ENCODE measurements at regions not wholly inside any gene's neighbourhood (a gene's known extent, or its start where the extent isn't known, plus 50 kb on each side); places are given as distances from the start of the nearest gene placed in this dataset.
A peak's percentile ranks its signal among the peaks of the same experiment; 100 is the strongest.

DNA sequence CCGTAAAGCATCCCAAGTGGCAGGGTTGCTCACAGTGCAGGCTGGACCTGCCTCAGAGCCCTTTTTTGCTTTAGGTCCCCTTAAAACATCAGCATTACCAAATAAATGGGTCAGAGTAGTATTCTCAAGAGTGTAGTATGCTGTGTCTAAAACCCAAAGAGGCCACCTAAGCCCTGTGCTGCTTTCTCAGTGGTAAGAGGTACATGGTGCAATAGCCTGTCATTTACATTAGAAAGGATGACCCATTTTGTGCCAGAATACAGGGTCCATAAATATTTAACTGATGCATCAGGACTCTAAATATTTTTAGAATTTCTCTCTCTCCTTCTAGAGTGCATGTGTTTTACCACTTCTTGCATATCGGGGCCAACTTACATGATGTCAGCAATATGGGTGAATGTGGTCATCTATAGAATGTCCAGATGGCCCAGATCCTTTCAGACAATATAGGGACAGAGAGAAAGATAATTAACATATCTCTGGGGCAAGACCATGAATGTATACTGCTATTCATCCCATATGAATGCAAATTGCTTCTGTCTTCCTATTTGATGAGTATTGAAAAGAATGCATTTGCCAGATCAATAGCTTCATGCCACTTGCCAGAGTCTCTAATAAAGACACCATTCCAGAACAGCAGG, 329.2 kb downstream of the PMP22 start:
- H3K27ac ChIP-seq: no peak overlapping the region
- in situ Hi-C loops (cut with MboI; ENCODE audit: low sequenced_read_pairs in 4 of 4) (loop anchor here in 2 of 4 donors (25.0 kb wide), 2 partner anchors 1349 to 1599 kb away; no protein-coding TSS in a partner anchor), intact Hi-C loops (cut with DNase I; ENCODE audit: low total_unique reads) (no loop called here)
- H3K4me3 ChIP-seq: no peak overlapping the region
- no peaks in the 10 kb centered on the region for H3K27me3 ChIP-seq
- ATAC-seq (no peak), DNase-seq (no peak)
- no peak for TF ChIP-seq POLR2A (IDR thresholded peaks at IDR 0.05)
- TF ChIP-seq, protein P1, sequence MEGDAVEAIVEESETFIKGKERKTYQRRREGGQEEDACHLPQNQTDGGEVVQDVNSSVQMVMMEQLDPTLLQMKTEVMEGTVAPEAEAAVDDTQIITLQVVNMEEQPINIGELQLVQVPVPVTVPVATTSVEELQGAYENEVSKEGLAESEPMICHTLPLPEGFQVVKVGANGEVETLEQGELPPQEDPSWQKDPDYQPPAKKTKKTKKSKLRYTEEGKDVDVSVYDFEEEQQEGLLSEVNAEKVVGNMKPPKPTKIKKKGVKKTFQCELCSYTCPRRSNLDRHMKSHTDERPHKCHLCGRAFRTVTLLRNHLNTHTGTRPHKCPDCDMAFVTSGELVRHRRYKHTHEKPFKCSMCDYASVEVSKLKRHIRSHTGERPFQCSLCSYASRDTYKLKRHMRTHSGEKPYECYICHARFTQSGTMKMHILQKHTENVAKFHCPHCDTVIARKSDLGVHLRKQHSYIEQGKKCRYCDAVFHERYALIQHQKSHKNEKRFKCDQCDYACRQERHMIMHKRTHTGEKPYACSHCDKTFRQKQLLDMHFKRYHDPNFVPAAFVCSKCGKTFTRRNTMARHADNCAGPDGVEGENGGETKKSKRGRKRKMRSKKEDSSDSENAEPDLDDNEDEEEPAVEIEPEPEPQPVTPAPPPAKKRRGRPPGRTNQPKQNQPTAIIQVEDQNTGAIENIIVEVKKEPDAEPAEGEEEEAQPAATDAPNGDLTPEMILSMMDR (IDR thresholded peaks at IDR 0.05 in 4 of 5, conservative IDR thresholded peaks at IDR 0.05 in 1 of 5): no peak
- no peaks in the 10 kb centered on the region for H3K9me3 ChIP-seq
- no peaks in the 10 kb centered on the region for H3K4me1 ChIP-seq
- H3K36me3 ChIP-seq: no peaks in the 10 kb centered on the region

DNA sequence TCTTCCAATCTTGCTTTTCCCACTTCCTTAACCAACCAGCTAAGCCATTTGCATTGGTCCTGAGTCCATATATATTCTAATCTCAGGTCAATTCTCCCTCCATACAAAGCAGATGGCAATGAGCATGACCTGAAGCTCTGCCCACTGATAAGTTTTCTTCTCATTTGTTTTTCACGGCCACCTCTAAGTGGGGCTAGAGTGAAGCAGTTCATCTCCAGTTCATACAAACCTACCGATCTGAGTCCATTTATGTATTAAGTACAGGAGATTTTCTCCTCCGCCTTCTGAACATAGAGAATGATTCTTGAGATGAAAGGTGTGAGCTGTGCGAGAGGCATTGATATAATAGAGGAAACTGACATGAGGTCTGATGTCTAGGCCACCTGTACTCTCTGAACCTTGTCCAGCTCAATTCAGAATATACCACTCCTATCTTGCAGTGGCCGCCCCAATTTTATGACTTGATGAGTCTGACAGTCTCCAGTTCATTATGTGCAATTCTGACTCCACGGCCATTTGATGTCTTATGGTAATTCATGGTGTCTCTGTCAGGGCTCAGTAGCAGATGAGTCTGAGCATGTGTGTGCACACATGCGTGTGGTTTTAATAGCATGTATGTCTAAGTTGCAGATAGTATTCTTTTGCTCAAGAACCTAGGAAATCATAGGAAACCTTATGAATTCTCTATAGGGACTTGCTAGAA, 329.8 kb downstream of the PMP22 start:
- TF ChIP-seq, protein P1 (IDR thresholded peaks at IDR 0.05 in 4 of 5, conservative IDR thresholded peaks at IDR 0.05 in 1 of 5): no peak
- no peak for TF ChIP-seq POLR2A (IDR thresholded peaks at IDR 0.05)
- intact Hi-C loops (cut with DNase I; ENCODE audit: low total_unique reads): no loop called here
- Histone ChIP-seq H3K27me3 (no peaks in the 10 kb centered on the region), H3K4me1 (no peaks in the 10 kb centered on the region), H3K4me3 (no peak overlapping the region), H3K36me3 (no peaks in the 10 kb centered on the region), H3K9me3 (no peaks in the 10 kb centered on the region), H3K27ac (no peak overlapping the region)
- ATAC-seq (no peak), DNase-seq (no peak)
- in situ Hi-C loops (cut with MboI; ENCODE audit: low sequenced_read_pairs in 4 of 4): loop anchor here in 2 of 4 donors (25.0 kb wide), 2 partner anchors 1348 to 1598 kb away; no protein-coding TSS in a partner anchor

GRCh38 chr17:14933676-14934075, 331.4 kb downstream of the PMP22 start:
- Histone ChIP-seq H3K9me3 (no peaks in the 10 kb centered on the region), H3K4me3 (no peak overlapping the region), H3K27me3 (no peaks in the 10 kb centered on the region), H3K4me1 (no peaks in the 10 kb centered on the region), H3K27ac (no peak overlapping the region), H3K36me3 (no peaks in the 10 kb centered on the region)
- ATAC-seq (no peak), DNase-seq (no peak)
- TF ChIP-seq POLR2A (IDR thresholded peaks at IDR 0.05): no peak
- TF ChIP-seq, protein P1 (IDR thresholded peaks at IDR 0.05 in 4 of 5, conservative IDR thresholded peaks at IDR 0.05 in 1 of 5): no peak
- intact Hi-C loops (cut with DNase I; ENCODE audit: low total_unique reads) (no loop called here), in situ Hi-C loops (cut with MboI; ENCODE audit: low sequenced_read_pairs in 4 of 4) (loop anchor here in 2 of 4 donors (25.0 kb wide), 2 partner anchors 1346 to 1596 kb away; no protein-coding TSS in a partner anchor)

DNA sequence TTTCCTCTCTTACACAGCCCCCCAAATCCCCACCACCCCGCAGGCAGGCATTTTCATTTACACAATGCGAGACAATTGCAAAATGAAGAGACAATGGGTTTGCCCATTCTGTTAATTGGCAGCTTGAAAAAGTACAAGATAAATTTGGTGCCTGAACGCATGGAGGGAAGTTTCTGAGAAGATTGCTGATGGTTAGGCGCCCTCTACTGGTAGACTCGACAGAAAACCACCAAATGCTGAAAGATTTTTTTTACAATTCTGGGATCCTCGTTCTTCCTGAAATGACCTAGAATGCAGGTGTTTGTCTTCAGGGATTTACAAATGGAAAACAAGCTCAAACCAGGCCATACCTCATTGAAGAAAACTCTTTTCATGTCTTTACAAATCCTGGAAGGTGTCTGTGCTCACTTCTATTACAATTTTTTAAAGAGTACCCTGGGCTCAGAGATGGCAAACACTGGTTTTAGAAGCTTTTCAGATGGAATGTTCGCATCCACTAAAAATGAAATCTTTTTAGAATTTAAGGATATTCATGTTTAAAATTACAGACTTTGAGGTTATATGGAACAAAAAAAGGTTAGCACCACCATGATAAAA, 338.5 kb downstream of the PMP22 start:
- H3K27me3 ChIP-seq: no peaks in the 10 kb centered on the region
- H3K36me3 ChIP-seq: no peaks in the 10 kb centered on the region
- ATAC-seq: no peak
- no peaks in the 10 kb centered on the region for H3K4me1 ChIP-seq
- no peaks in the 10 kb centered on the region for H3K9me3 ChIP-seq
- no peak overlapping the region for H3K27ac ChIP-seq
- in situ Hi-C loops (cut with MboI; ENCODE audit: low sequenced_read_pairs in 4 of 4) (loop anchor here (10.0 to 25.0 kb wide), 4 partner anchors 1332 to 1592 kb away; no protein-coding TSS in a partner anchor), intact Hi-C loops (cut with DNase I; ENCODE audit: low total_unique reads) (no loop called here)
- H3K4me3 ChIP-seq: no peak overlapping the region
- DNase-seq: peak in 1 of 2 donors; percentile 6
- TF ChIP-seq, protein P1 (IDR thresholded peaks at IDR 0.05 in 4 of 5, conservative IDR thresholded peaks at IDR 0.05 in 1 of 5): peak; percentile 38 to 66 (median 50)
- no peak for TF ChIP-seq POLR2A (IDR thresholded peaks at IDR 0.05)

All from gastrocnemius medialis (tissue), 4 donors.